NCI-H446 (cell line): ENCODE measurements at regions not wholly inside any gene's neighbourhood (a gene's known extent, or its start where the extent isn't known, plus 50 kb on each side); places are given as distances from the start of the nearest gene placed in this dataset.
"Not testable (repeated sequence)": the region's sequence is repeated elsewhere in the genome, so short reads cannot be mapped to it uniquely, and the experiment has no call there.

Experiments used
- DNase-seq, 2 experiments: peaks; one replicate each; lab custom pipeline; 2025; lab: John Stamatoyannopoulos, UW

DNA sequence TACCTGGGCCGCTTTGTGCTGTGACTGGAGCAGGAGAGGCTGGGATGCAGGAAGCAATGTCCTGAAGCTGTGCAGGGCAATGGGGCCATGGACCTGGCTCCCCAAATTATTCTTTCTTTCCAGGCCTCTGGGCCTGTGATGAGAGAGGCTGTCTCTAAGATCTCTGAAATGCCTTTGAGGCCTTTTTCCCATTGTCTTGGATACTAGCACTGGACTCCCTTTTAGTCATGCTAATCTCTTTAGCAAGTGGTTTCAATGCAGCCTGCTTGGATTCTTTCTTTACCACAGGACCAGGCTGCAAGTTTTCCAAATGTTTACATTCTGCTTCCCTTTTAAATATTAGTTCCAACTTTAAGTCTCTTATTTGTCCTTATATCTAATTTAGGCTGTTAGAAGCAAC is 64.8 kb upstream of the SGO1 start:
- no peak for DNase-seq

DNA sequence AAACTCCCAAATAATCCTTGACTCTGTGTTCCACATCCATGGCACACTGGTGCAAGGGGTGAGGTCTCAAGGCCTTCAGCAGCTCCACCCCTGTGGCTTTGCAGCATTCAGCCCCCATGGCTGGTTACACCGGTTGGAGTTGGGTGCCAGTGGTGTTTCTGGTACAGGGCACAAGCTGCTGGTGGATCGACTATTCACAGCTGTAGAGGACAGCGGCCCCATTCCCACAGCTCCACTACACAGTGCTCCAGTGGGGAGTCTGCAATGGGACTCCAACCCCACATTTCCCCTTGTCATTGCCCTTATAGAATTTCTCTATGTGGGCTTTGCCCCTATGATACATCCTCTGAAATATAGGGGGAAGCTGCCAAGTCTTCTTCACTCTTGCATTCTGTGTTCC is 64.3 kb upstream of the SGO1 start:
- DNase-seq = no peak

DNA sequence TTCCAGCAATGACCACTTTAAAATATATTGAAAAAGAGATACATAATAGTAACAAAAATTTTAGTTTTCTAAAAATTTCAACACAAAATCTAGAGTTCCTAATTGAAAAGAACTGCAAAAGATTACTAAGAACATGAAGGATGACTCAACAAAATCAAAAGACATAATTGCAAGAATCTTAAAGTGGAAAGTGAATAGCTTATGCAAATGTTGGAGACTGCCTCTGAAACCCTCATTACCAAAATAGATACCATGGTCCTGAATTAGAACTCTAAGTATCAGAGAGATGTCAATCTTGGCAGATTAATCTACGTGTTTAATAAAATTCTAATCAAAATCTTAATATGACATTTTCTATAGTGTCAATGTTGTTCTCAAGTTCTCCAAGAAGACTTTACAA is 60.7 kb upstream of the SGO1 start:
- DNase-seq = no peak

DNA sequence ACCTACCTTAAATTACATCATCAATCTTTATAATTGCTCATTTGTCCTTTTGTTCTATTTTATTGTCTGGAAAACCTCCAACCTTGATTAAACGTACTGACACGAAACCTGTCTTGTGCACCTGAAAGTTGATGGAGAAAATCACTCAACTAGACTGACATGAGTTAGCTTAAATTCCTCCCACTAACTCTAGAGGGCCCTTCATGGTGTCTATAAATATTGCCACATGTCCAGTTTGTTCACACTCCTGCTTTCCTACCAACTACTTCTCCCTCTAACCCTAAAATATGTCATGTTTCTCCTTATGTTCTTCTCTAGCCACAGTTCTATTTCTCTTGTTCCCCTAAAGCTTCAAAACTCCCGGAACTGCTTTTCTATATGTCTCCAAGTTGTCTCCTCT is 59.8 kb upstream of the SGO1 start:
- no peak for DNase-seq

DNA sequence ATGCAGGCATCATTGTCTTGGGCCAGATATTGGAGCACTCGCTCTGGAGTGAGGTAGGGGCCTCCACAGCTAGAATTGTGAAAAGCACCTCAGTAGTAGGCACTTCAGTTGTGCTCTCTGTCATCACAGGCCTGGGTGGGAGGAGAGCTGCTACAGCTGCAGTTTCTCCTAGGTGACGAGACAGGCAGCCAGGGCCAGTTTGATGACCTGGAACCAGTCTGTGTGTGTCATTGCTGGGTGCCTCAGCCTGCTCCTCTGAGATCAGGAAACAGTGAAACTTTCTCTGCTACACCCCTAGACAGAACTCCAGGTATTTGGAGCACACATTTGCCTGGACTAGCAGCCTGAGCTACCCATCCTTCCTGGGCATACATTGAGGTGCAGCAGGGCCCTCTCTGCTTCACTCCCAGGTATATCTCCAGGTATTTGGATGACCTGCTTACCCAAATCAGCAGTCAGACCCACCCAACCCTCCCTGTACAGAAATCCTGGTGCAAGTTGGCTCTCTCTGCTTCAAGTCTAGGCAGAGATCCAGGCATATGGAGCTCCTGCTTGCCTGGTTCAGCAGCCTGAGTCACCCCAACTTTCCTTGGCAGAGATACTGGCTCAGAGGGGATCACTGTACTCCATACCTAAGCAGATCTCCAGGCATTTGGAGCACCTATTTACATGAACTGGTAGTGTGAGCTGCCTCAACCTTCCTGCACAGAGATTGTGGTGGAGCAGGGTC is 54.3 kb upstream of the SGO1 start:
- no peak for DNase-seq

DNA sequence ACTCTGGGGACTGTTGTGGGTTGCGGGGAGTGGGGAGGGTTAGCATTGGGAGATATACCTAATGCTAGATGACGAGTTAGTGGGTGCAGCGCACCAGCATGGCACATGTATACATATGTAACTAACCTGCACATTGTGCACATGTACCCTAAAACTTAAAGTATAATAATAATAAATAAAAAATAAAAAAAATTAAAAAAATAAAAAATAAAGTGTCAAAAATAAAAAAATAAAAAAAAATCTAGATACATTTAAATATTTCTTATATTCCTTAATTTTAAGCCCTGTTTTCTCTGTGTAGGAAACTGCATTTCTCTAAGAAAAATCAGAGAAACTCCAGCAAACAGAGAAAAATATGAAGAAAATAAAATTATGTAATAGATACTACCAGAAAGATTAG is 52.2 kb upstream of the SGO1 start:
- not testable (repeated sequence) for DNase-seq

DNA sequence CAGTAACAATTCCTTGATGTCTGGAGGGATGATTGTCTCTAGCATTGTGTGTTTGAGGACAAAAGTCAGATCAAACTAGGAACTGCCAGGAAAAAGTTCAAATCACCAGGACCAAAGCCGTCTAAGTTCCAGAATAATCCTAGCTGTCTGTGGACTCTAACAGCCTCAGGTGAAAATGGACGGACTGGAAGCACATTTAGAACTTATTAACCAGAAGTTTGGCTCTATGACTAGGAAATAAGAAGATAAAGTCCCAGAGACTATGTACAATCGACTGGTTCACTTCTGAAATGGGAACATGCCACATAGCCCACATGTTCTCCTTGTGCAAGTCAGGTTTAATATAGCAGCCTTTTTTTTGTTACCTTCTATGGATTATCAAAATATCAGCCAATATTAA is 50.6 kb upstream of the SGO1 start:
- DNase-seq = no peak
